Left forelimb (tissue), 1 donor: ENCODE measurements at regions not wholly inside any gene's neighbourhood (a gene's known extent, or its start where the extent isn't known, plus 50 kb on each side); places are given as distances from the start of the nearest gene placed in this dataset.
"Not testable (repeated sequence)": the region's sequence is repeated elsewhere in the genome, so short reads cannot be mapped to it uniquely, and the experiment has no call there.

ENCODE experiments used
- DNase-seq: peaks from one replicate; pipeline ENCODE4 v3.0.0-alpha.2; 2018; ENCODE audit warnings: low spot score

- no peak for DNase-seq
Observed at GRCh38 chr5:168126606-168127005, 164.8 kb upstream of the WWC1 start.

DNA sequence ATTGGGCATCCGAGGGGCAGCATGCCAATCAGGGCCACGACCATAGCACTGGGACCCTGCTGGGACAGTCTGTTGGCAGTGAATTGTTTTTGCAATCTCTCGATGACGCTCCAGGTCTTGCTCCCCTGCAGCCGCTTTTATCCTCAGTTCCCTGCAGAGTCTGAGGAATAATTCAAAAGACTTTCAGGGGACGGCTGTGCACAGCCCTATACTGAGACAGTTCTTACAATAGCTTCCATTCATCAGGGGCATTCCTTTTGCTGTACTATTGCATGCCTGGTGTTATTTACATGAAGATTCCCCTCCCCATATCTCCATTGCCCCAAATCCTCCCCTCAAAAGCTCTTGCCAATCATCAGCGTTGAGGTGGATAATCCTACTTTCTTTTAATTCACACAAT, 163.3 kb upstream of the WWC1 start:
- no peak for DNase-seq

DNA sequence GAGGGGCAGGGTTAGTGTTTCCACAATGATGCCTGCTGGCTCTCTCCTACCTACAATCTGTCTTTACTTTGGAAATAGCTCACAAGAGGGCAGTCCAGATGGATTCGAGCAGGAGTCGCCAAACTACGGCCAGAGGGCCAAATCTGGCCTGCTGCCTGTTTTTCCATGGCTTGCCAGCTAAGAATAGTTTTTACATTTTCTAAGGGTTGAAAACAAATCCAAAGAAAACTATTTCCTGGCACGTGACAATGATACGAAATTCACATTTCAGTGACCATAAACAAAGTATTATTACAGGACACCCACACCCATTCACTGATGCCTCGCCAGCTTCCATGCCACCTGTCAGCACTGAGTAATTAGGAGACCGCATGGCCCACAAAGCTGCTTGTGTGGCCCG, 162.9 kb upstream of the WWC1 start:
- DNase-seq = no peak

DNA sequence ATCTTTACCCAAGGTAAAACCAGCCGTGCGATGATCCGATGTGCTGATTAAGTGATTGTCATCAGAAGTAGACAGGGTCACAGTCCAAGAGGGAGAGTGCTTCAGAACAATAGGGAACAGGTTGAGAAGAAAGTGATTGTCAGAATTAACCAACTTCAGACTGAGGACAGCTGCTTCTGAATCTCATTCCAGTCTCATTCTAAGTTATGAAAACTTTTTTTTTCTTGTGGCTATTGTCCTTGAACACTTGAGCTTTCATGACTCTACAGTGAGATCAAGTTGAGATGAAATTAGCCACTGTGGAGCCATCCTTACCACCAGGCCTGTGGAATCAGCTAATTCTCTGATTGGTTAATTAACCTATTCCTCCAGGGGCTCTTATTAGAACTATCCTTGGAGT, 159.9 kb upstream of the WWC1 start:
- no peak for DNase-seq

- no peak for DNase-seq
Observed at GRCh38 chr5:168132241-168132641, 159.2 kb upstream of the WWC1 start.

GRCh38 chr5:168135897-168136296, 155.5 kb upstream of the WWC1 start:
- DNase-seq = no peak

- DNase-seq = no peak
Observed at GRCh38 chr5:168136340-168136739, 155.1 kb upstream of the WWC1 start.

DNA sequence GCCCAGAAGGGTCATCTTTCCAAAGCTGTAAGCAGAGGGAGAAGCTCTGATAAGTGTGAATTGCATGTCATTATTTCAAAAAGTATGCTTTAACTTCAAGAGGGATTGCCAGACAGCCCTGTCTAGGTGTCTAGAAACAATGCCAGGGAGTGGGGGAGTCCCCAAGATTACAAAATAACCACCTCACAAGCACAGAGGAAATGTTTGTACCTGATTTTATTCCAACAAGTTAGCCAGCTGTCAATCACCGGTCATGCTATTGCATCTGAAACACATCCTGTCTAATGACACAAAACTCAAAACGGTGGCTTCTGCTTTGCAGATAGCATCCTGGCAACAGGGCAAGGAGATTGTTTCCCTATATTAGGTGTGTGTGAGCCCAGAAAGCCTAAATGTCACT, 154.2 kb upstream of the WWC1 start:
- DNase-seq = no peak

DNA sequence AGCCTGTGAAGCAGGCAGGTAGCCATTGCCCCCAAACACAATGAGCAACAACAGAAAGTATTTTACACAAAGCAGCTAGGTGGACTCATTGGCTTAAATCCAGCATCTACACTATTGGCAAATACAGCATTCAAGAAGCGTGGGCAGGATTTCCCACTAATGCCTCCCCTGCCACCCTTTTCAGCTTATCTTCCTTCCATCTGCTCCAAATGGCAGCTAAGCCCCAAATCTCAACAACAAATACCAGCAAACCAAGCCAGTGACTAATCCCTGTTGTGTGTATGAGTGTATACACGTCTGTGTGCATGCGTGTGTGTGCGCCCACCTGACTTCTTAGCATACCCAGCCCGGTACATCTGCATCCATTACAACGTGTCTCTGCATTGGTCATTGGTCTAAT, 151.2 kb upstream of the WWC1 start:
- DNase-seq = no peak

DNA sequence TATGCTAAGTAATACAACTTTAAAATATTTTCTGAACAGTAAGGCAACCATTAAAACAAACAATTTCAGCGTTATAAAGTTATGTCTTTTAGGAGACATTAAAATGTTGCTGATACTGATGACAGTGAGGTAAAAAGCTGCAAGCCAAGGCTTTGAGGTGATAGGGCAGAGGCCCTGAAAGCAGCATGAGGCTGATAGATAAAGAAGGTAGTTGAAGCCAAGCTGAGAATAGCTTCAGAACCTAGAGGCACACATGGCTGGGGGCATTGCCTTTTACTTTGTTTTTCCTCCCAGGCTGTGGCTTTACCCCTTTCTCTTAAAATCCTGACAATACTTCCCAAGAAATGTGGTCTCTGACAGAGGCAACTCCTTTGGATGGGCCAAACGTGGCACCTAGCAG, 149.0 kb upstream of the WWC1 start:
- DNase-seq = no peak

GRCh38 chr5:168143521-168143920, 147.9 kb upstream of the WWC1 start:
- not testable (repeated sequence) for DNase-seq

DNA sequence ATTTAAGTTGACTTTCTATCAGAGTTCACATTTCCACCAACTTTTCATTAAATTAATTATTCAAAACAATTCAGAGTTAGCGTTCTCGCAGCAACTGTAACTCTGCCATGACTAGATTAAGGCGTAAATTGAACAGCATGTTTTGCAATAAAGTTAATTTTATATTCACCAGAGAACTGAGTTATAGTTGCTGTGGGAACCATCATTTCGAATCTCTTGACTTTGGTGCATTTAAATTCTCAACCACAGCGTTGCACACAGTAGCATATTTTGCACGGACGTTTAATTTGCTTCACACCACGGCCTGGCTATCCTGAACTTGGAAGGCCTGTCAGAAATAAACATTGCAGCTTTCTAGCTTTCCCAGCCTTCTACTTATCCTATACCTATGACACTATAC, 144.3 kb upstream of the WWC1 start:
- DNase-seq = no peak

- no peak for DNase-seq
Observed at GRCh38 chr5:168147568-168148360, 143.7 kb upstream of the WWC1 start.

DNA sequence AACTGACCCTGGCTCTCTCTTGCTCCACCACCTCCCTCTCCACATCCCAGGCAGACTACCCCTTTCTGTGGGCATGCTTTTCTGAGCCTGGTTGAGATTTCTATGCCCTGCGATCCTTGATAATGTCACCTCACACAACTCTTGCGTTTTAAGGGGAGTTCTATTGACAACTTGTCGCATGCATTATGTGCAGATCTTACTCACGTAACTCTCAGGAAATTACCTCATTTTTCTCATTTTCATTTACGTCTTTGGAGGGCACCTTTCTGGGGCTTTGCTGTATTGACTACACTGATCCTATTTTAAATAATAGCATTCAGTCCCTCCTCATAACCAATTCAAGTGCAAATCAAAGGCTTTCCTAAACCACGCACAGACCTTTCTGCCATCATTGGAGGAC, 140.4 kb upstream of the WWC1 start:
- no peak for DNase-seq

- no peak for DNase-seq
Observed at GRCh38 chr5:168152660-168153059, 138.8 kb upstream of the WWC1 start.

- no peak for DNase-seq
Observed at GRCh38 chr5:168153263-168153875, 138.1 kb upstream of the WWC1 start.

DNA sequence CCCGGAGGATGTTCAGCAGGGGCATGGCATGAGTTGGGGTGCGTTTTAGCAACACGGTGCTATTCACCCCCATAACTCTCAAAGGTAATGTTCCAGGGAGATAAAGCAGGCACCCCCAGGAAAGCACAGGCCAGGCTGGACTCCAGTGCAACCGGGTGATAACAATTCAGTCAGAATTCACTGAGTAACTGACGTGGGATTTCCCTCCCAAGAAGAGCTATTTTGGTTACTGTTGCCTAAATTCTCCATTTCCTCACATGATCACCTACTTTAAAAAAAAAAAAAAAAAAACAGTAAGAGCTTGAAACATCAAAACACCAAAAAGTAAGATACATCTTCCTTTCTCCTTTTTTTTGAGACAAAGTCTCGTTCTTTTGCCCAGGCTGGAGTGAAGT, 137.6 kb upstream of the WWC1 start:
- no peak for DNase-seq

DNA sequence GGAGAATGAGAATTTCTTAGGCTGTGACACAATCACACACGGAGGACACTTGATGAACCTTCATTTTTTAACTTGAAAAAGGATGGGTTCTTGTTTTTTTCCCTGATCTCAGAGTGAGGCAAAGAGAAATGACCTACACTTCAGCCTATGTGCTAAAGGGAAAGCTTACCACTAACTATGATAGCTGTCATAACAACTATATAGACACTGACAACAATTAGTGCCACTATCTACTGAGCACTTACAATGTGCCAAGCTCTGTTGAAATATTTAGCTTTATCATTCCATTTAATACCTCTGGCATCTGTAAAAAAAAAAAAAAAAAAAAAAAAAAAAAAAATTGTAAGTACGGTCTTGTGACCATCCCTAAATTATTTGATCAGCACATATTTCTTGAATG, 135.9 kb upstream of the WWC1 start:
- DNase-seq = no peak

DNA sequence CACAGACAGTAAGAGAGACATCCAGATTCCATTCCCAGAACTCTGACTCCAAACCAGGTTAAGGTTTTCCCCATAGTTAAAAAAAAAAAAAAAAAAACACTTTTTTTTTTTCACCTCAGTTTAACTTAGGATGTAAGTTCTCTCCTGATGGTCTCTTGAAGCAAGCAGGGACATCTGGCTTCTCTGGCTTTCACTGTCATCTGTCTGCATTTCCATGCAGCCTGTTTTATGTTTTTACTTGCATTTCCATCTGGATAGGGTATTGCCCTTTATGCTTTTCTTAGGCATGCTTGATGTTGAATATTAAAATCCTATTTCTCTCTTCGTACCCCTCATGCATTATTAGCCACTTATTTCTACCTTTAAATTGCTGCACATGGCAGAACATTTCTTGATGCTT, 135.3 kb upstream of the WWC1 start:
- no peak for DNase-seq

GRCh38 chr5:168157141-168157540, 134.3 kb upstream of the WWC1 start:
- no peak for DNase-seq

- DNase-seq = no peak
Observed at GRCh38 chr5:168159425-168159824, 132.0 kb upstream of the WWC1 start.

DNA sequence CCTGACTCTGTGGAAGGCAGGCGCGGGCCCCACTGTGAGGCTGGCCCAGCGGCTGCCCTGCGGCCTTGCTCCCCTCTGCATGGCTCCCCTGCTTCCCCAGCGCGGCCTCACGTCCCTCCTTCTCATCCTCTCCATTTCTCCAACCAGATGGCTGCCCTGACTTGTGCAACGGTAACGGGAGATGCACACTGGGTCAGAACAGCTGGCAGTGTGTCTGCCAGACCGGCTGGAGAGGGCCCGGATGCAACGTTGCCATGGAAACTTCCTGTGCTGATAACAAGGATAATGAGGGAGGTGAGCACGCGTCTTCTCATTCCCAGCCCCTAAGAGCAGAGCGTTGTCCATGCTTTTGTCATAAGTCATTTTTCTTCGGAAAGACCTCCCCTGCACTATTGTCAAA, 129.0 kb upstream of the WWC1 start:
- no peak for DNase-seq

DNA sequence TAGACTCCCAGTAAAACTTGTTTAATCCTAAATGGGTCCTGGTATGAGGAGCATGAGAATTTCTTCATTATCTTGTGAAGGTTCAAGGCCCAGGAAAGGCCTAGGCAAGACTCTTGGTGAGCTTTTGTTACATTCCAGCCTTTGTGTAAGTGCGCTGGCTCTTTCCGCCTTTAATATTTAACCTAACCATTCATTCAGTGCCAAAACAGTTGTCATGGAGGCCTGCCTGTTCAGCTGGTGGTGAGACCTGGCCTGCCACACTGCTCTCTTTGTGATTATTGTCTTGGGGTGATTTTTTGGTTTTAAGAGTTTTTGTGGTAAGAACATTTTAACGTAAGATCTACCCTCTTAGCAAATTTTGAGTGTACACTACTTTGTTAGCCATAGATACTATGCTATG, 127.5 kb upstream of the WWC1 start:
- DNase-seq = no peak
